ENCODE measurements at regions not wholly inside any gene's neighbourhood (a gene's known extent, or its start where the extent isn't known, plus 50 kb on each side); places are given as distances from the start of the nearest gene placed in this dataset.
"Not testable (repeated sequence)": the region's sequence is repeated elsewhere in the genome, so short reads cannot be mapped to it uniquely, and the experiment has no call there.

GRCh38 chr22:27315833-27316232, 485.7 kb downstream of the MN1 start:
- intact Hi-C loops (cut with DNase I), result no loop called here
- Histone ChIP-seq H3K4me3 (no peak overlapping the region), H3K27me3 (replicated peaks; ENCODE audit: insufficient read depth) (peaks cover 4% of the 10 kb centered on the region), H3K36me3 (no peaks in the 10 kb centered on the region), H3K27ac (no peak overlapping the region), H3K4me1 (replicated peaks) (no peaks in the 10 kb centered on the region), H3K9me3 (no peaks in the 10 kb centered on the region)
- no peak for DNase-seq (ENCODE audit: low spot score)
- TF ChIP-seq POLR2A (IDR thresholded peaks at IDR 0.05) (no peak), POLR2AphosphoS5 (IDR thresholded peaks at IDR 0.05) (no peak), CTCF (IDR thresholded peaks at IDR 0.05) (no peak)
- WGBS, result 90% methylated on average over 4 of the region's 4 CpGs

- Histone ChIP-seq H3K4me3 (no peak overlapping the region), H3K27ac (no peak overlapping the region), H3K9me3 (no peaks in the 10 kb centered on the region), H3K4me1 (replicated peaks) (no peaks in the 10 kb centered on the region), H3K27me3 (replicated peaks; ENCODE audit: insufficient read depth) (peaks cover 4% of the 10 kb centered on the region), H3K36me3 (no peaks in the 10 kb centered on the region)
- 90% methylated on average over 5 of the region's 5 CpGs for WGBS
- TF ChIP-seq POLR2A (IDR thresholded peaks at IDR 0.05) (no peak), POLR2AphosphoS5 (IDR thresholded peaks at IDR 0.05) (no peak), CTCF (IDR thresholded peaks at IDR 0.05) (no peak)
- no peak for DNase-seq (ENCODE audit: low spot score)
- intact Hi-C loops (cut with DNase I), result no loop called here
Measured at GRCh38 chr22:27317096-27317495, 484.5 kb downstream of the MN1 start.

- intact Hi-C loops (cut with DNase I), result no loop called here
- Histone ChIP-seq H3K4me3 (no peak overlapping the region), H3K4me1 (replicated peaks) (no peaks in the 10 kb centered on the region), H3K27me3 (replicated peaks; ENCODE audit: insufficient read depth) (peaks cover 4% of the 10 kb centered on the region), H3K27ac (no peak overlapping the region), H3K36me3 (no peaks in the 10 kb centered on the region), H3K9me3 (no peaks in the 10 kb centered on the region)
- no peak for TF ChIP-seq POLR2AphosphoS5 (IDR thresholded peaks at IDR 0.05)
- no peak for TF ChIP-seq POLR2A (IDR thresholded peaks at IDR 0.05)
- TF ChIP-seq CTCF (IDR thresholded peaks at IDR 0.05), result no peak
- no peak for DNase-seq (ENCODE audit: low spot score)
- 13% methylated on average over 15 of the region's 15 CpGs for WGBS
Measured at GRCh38 chr22:27317971-27318428, 483.6 kb downstream of the MN1 start.

GRCh38 chr22:27318516-27318915, 483.0 kb downstream of the MN1 start:
- Histone ChIP-seq H3K27me3 (replicated peaks; ENCODE audit: insufficient read depth) (peaks cover 6% of the 10 kb centered on the region), H3K9me3 (no peaks in the 10 kb centered on the region), H3K4me3 (no peak overlapping the region), H3K4me1 (replicated peaks) (no peaks in the 10 kb centered on the region), H3K27ac (no peak overlapping the region), H3K36me3 (no peaks in the 10 kb centered on the region)
- WGBS, result 33% methylated on average over 3 of the region's 3 CpGs
- TF ChIP-seq POLR2AphosphoS5 (IDR thresholded peaks at IDR 0.05), result no peak
- no peak for TF ChIP-seq CTCF (IDR thresholded peaks at IDR 0.05)
- TF ChIP-seq POLR2A (IDR thresholded peaks at IDR 0.05), result no peak
- DNase-seq (ENCODE audit: low spot score), result no peak
- intact Hi-C loops (cut with DNase I), result no loop called here

GRCh38 chr22:27323661-27324060, 477.9 kb downstream of the MN1 start:
- intact Hi-C loops (cut with DNase I), result no loop called here
- peaks cover 4% of the 10 kb centered on the region for H3K27me3 ChIP-seq (replicated peaks; ENCODE audit: insufficient read depth)
- H3K36me3 ChIP-seq, result no peaks in the 10 kb centered on the region
- no peaks in the 10 kb centered on the region for H3K9me3 ChIP-seq
- no peaks in the 10 kb centered on the region for H3K4me1 ChIP-seq (replicated peaks)
- no peak overlapping the region for H3K27ac ChIP-seq
- no peak for DNase-seq (ENCODE audit: low spot score)
- TF ChIP-seq POLR2A (IDR thresholded peaks at IDR 0.05) (no peak), CTCF (IDR thresholded peaks at IDR 0.05) (no peak), POLR2AphosphoS5 (IDR thresholded peaks at IDR 0.05) (no peak)
- no peak overlapping the region for H3K4me3 ChIP-seq
- WGBS, result 7% methylated on average over 15 of the region's 15 CpGs

GRCh38 chr22:27324908-27325307, 476.6 kb downstream of the MN1 start:
- H3K9me3 ChIP-seq; H3K27ac ChIP-seq; H3K36me3 ChIP-seq; H3K4me1 ChIP-seq (replicated peaks); H3K27me3 ChIP-seq (replicated peaks; ENCODE audit: insufficient read depth); intact Hi-C loops (cut with DNase I); DNase-seq (ENCODE audit: low spot score); H3K4me3 ChIP-seq: not testable (repeated sequence)
- WGBS, result 93% methylated on average over 1 of the region's 1 CpG

Data from prostate gland (tissue), 2 donors.